CD4-positive, alpha-beta T cell treated with Interleukin-12 subunit alpha and Interleukin-12 subunit beta, for 1 hour (primary cell): ENCODE measurements at regions not wholly inside any gene's neighbourhood (a gene's known extent, or its start where the extent isn't known, plus 50 kb on each side); places are given as distances from the start of the nearest gene placed in this dataset.

Experiments used
- DNase-seq: peaks from one replicate; pipeline ENCODE4 v3.0.0-alpha.2; 2020

- no peak for DNase-seq
These were observed 127.8 kb upstream of the RFLNA start for GRCh38 chr12:124167141-124167540.

- no peak for DNase-seq
These were observed 126.7 kb upstream of the RFLNA start for GRCh38 chr12:124168016-124168786.

- no peak for DNase-seq
These were observed 125.2 kb upstream of the RFLNA start for GRCh38 chr12:124169577-124170284.

- DNase-seq = no peak
These were observed 124.1 kb upstream of the RFLNA start for GRCh38 chr12:124170760-124171159.

- peak; percentile 5 for DNase-seq
These were observed 123.5 kb upstream of the RFLNA start for GRCh38 chr12:124171231-124171979.

- DNase-seq = no peak
These were observed 122.3 kb upstream of the RFLNA start for GRCh38 chr12:124172636-124173035.

GRCh38 chr12:124173692-124174091 lies 121.2 kb upstream of the RFLNA start:
- no peak for DNase-seq

GRCh38 chr12:124174451-124175348 lies 120.2 kb upstream of the RFLNA start:
- no peak for DNase-seq

GRCh38 chr12:124175704-124176103 lies 119.2 kb upstream of the RFLNA start:
- no peak for DNase-seq

GRCh38 chr12:124177276-124177950 lies 117.5 kb upstream of the RFLNA start:
- no peak for DNase-seq

GRCh38 chr12:124177951-124178316 lies 117.0 kb upstream of the RFLNA start:
- no peak for DNase-seq

- DNase-seq = no peak
These were observed 114.8 kb upstream of the RFLNA start for GRCh38 chr12:124179936-124180607.

GRCh38 chr12:124183172-124183571 lies 111.7 kb upstream of the RFLNA start:
- no peak for DNase-seq

- no peak for DNase-seq
These were observed 110.4 kb upstream of the RFLNA start for GRCh38 chr12:124184456-124184855.

GRCh38 chr12:124185971-124186686 lies 108.8 kb upstream of the RFLNA start:
- DNase-seq = no peak

- no peak for DNase-seq
These were observed 106.8 kb upstream of the RFLNA start for GRCh38 chr12:124188084-124188483.

- no peak for DNase-seq
These were observed 106.1 kb upstream of the RFLNA start for GRCh38 chr12:124188561-124189405.

GRCh38 chr12:124190312-124191023 lies 104.4 kb upstream of the RFLNA start:
- no peak for DNase-seq

GRCh38 chr12:124191024-124191359 lies 103.9 kb upstream of the RFLNA start:
- DNase-seq = no peak
